ENCODE measurements at regions not wholly inside any gene's neighbourhood (a gene's known extent, or its start where the extent isn't known, plus 50 kb on each side); places are given as distances from the start of the nearest gene placed in this dataset.

DNA sequence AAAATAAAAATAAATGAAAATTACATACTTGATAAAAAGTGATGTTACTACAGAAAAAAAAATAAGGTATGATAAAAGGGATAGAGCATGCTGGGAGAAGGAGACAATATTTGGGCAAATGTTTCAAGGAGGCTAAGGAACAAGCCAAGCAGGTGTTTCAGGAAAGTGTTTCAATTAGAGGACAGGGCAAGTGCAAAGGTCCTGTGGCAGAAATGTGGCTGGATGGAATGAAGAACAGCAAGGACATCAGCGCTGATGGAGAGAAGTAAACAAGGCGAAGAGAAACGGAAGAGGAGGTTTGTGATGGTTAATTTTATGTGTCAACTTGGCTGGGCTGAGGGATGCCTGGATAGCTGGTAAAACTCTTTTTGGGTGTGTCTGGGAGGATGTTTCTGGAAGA is 331.2 kb upstream of the C16orf82 start:
- DNase-seq (ENCODE audit: low read depth) = no peak
- TF ChIP-seq, protein P1, sequence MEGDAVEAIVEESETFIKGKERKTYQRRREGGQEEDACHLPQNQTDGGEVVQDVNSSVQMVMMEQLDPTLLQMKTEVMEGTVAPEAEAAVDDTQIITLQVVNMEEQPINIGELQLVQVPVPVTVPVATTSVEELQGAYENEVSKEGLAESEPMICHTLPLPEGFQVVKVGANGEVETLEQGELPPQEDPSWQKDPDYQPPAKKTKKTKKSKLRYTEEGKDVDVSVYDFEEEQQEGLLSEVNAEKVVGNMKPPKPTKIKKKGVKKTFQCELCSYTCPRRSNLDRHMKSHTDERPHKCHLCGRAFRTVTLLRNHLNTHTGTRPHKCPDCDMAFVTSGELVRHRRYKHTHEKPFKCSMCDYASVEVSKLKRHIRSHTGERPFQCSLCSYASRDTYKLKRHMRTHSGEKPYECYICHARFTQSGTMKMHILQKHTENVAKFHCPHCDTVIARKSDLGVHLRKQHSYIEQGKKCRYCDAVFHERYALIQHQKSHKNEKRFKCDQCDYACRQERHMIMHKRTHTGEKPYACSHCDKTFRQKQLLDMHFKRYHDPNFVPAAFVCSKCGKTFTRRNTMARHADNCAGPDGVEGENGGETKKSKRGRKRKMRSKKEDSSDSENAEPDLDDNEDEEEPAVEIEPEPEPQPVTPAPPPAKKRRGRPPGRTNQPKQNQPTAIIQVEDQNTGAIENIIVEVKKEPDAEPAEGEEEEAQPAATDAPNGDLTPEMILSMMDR (conservative IDR thresholded peaks at IDR 0.05; ENCODE audit: low read depth, low read length) = no peak

DNA sequence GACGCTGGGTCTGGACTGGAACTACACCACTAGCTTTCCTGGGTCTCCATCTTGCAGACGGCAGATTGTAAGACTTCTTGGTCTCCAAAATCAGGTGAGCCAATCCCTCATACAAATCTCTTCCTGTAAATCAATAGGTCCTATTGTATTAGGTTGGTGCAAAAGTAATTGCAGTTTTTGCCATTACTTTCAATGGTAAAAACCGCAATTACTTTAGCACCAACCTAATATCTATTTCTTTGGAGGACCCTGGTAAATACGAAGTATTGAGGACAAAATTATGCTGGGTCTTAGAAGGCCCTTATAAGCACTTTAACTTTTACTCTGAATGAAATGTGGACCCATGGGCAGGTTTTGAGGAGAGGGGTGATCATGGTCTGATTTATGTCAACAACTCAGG is 330.6 kb upstream of the C16orf82 start:
- TF ChIP-seq, protein P1 (conservative IDR thresholded peaks at IDR 0.05; ENCODE audit: low read depth, low read length) = no peak
- DNase-seq (ENCODE audit: low read depth) = no peak
- H3K4me3 ChIP-seq (ENCODE audit: low read depth, low read length) = no peak overlapping the region

More for the DNA sequence above, 331.2 kb upstream of the C16orf82 start:
- H3K4me3 ChIP-seq (ENCODE audit: low read depth, low read length) = no peak overlapping the region

GRCh38 chr16:26740771-26741170 is 326.0 kb upstream of the C16orf82 start:
- TF ChIP-seq, protein P1 (conservative IDR thresholded peaks at IDR 0.05; ENCODE audit: low read depth, low read length) = no peak
- H3K4me3 ChIP-seq (ENCODE audit: low read depth, low read length) = no peak overlapping the region
- DNase-seq (ENCODE audit: low read depth) = no peak

GRCh38 chr16:26742040-26742439 is 324.7 kb upstream of the C16orf82 start:
- DNase-seq (ENCODE audit: low read depth) = no peak
- H3K4me3 ChIP-seq (ENCODE audit: low read depth, low read length) = no peak overlapping the region
- TF ChIP-seq, protein P1 (conservative IDR thresholded peaks at IDR 0.05; ENCODE audit: low read depth, low read length) = no peak

- DNase-seq (ENCODE audit: low read depth) = no peak
- H3K4me3 ChIP-seq (ENCODE audit: low read depth, low read length) = no peak overlapping the region
- TF ChIP-seq, protein P1 (conservative IDR thresholded peaks at IDR 0.05; ENCODE audit: low read depth, low read length) = no peak
Measured at GRCh38 chr16:26744430-26744829, 322.3 kb upstream of the C16orf82 start.

DNA sequence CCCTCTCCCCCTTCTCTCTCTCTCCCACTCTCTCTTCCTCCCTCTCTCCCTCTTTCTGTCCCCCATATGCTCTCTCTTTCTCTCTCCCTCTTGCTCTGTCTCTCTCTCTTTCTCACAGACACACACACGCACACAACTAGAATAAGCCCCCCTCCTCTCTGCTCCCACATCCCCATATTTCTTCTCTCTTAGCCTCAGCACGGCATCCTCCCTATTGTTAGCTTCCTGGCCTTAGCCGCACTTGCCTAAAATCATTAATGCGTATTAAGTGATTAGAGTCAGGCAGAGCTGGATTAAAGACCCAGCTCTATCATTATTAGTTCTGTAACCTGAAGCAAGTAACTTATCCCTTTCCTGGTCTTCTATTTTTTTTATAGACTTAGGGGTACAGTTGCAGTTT is 319.0 kb upstream of the C16orf82 start:
- H3K4me3 ChIP-seq (ENCODE audit: low read depth, low read length) = no peak overlapping the region
- no peak for DNase-seq (ENCODE audit: low read depth)
- TF ChIP-seq, protein P1 (conservative IDR thresholded peaks at IDR 0.05; ENCODE audit: low read depth, low read length) = no peak

GRCh38 chr16:26749072-26749471 is 317.7 kb upstream of the C16orf82 start:
- TF ChIP-seq, protein P1 (conservative IDR thresholded peaks at IDR 0.05; ENCODE audit: low read depth, low read length) = no peak
- no peak overlapping the region for H3K4me3 ChIP-seq (ENCODE audit: low read depth, low read length)
- DNase-seq (ENCODE audit: low read depth) = no peak
